H9 (cell line): ENCODE measurements at regions not wholly inside any gene's neighbourhood (a gene's known extent, or its start where the extent isn't known, plus 50 kb on each side); places are given as distances from the start of the nearest gene placed in this dataset.

Source experiments
- DNase-seq: peaks from one replicate; pipeline ENCODE4 v3.0.0-alpha.2; 2017
- H2AFZ ChIP-seq: one replicate; pipeline ENCODE4 v1.6.1; 2013; ENCODE audit warnings: mild to moderate bottlenecking, low read length, control low read depth, moderate library complexity
- H2AK5ac ChIP-seq: 2 replicates; pipeline ENCODE4 v1.6.1; 2013; ENCODE audit warnings: low read length, control low read depth, mixed read lengths; ENCODE audit not compliant: insufficient read length
- H2BK120ac ChIP-seq: one replicate; pipeline ENCODE4 v1.6.1; 2013; ENCODE audit warnings: low read depth, mild to moderate bottlenecking, low read length, control low read depth, inconsistent platforms; ENCODE audit not compliant: poor library complexity, severe bottlenecking
- H2BK12ac ChIP-seq: 2 replicates; pipeline ENCODE4 v1.6.1; 2013; ENCODE audit warnings: low read length, control low read depth, mixed read lengths, low read depth; ENCODE audit not compliant: insufficient read length
- H2BK15ac ChIP-seq: 2 replicates; pipeline ENCODE4 v1.6.1; 2013; ENCODE audit warnings: low read depth, low read length, control low read depth
- H2BK20ac ChIP-seq: one replicate; pipeline ENCODE4 v1.6.1; 2013; ENCODE audit warnings: low read depth, mild to moderate bottlenecking, low read length, control low read depth, inconsistent platforms; ENCODE audit not compliant: poor library complexity, severe bottlenecking
- H2BK5ac ChIP-seq: 2 replicates; pipeline ENCODE4 v1.6.1; 2013; ENCODE audit warnings: low read length, control low read depth, mixed read lengths; ENCODE audit not compliant: insufficient read length
- H3K14ac ChIP-seq: 2 replicates; pipeline ENCODE4 v1.6.1; 2013; ENCODE audit warnings: low read length, control low read depth; ENCODE audit not compliant: insufficient read depth
- H3K18ac ChIP-seq: 2 replicates; pipeline ENCODE4 v1.6.1; 2013; ENCODE audit warnings: low read depth, mild to moderate bottlenecking, mixed read lengths, low read length, control low read depth; ENCODE audit not compliant: insufficient read length
- H3K23ac ChIP-seq: 2 replicates; pipeline ENCODE4 v1.6.1; 2013; ENCODE audit warnings: low read length, control low read depth, mixed read lengths, low read depth; ENCODE audit not compliant: insufficient read length
- H3K23me2 ChIP-seq: 2 replicates; pipeline ENCODE4 v1.6.1; 2013; ENCODE audit warnings: low read depth, mild to moderate bottlenecking, mixed read lengths, low read length, control low read depth; ENCODE audit not compliant: insufficient read length, poor library complexity, severe bottlenecking
- H3K27ac ChIP-seq: 2 replicates; pipeline ENCODE4 v1.5.1; 2013; ENCODE audit warnings: low read length, control low read depth, mixed read lengths, low read depth; ENCODE audit not compliant: insufficient read length
- H3K27me3 ChIP-seq: 2 replicates; pipeline ENCODE4 v1.6.1; 2013; ENCODE audit warnings: low read length, control low read depth, inconsistent platforms; ENCODE audit not compliant: insufficient read depth
- H3K4ac ChIP-seq: 2 replicates; pipeline ENCODE4 v1.6.1; 2013; ENCODE audit warnings: low read depth, mild to moderate bottlenecking, control low read depth, inconsistent platforms, low read length, moderate library complexity
- H3K4me1 ChIP-seq: 2 replicates; pipeline ENCODE4 v1.6.1; 2013; ENCODE audit warnings: low read length, control low read depth, inconsistent platforms; ENCODE audit not compliant: insufficient read depth
- H3K4me2 ChIP-seq: 2 replicates; pipeline ENCODE4 v1.6.1; 2013; ENCODE audit warnings: low read length, control low read depth, mixed read lengths; ENCODE audit not compliant: insufficient read length, insufficient read depth
- H3K56ac ChIP-seq: 2 replicates; pipeline ENCODE4 v1.6.1; 2013; ENCODE audit warnings: low read depth, mild to moderate bottlenecking, mixed read lengths, low read length, control low read depth; ENCODE audit not compliant: insufficient read length
- H3K79me1 ChIP-seq: 2 replicates; pipeline ENCODE4 v1.6.1; 2013; ENCODE audit warnings: low read depth, mild to moderate bottlenecking, moderate library complexity, low read length, control low read depth, inconsistent platforms; ENCODE audit not compliant: insufficient read depth, poor library complexity, severe bottlenecking
- H3K79me2 ChIP-seq: 2 replicates; pipeline ENCODE4 v1.6.1; 2013; ENCODE audit warnings: low read length, control low read depth, inconsistent platforms; ENCODE audit not compliant: insufficient read depth
- H3K9ac ChIP-seq: 2 replicates; pipeline ENCODE4 v1.6.1; 2013; ENCODE audit warnings: low read length, control low read depth, mixed read lengths; ENCODE audit not compliant: insufficient read length; ENCODE audit errors: extremely low read depth
- H3K9me3 ChIP-seq: one replicate; pipeline ENCODE4 v1.6.1; 2013; ENCODE audit warnings: low read depth, low read length, inconsistent platforms; ENCODE audit not compliant: control insufficient read depth
- H3T11ph ChIP-seq: one replicate; pipeline ENCODE4 v1.6.1; 2013; ENCODE audit warnings: mild to moderate bottlenecking, low read length, control low read depth, inconsistent platforms
- H4K20me1 ChIP-seq: one replicate; pipeline ENCODE4 v1.6.1; 2013; ENCODE audit not compliant: control insufficient read depth, insufficient read length, insufficient read depth
- H4K5ac ChIP-seq: 2 replicates; pipeline ENCODE4 v1.6.1; 2013; ENCODE audit warnings: low read depth, mild to moderate bottlenecking, mixed read lengths, low read length, control low read depth; ENCODE audit not compliant: insufficient read length
- H4K8ac ChIP-seq: replicated peaks from 2 replicates; pipeline ENCODE4 v1.6.1; 2013; ENCODE audit warnings: low read length, control low read depth, mixed read lengths, low read depth; ENCODE audit not compliant: insufficient read length
- H4K91ac ChIP-seq: 2 replicates; pipeline ENCODE4 v1.6.1; 2013; ENCODE audit warnings: low read depth, mild to moderate bottlenecking, moderate library complexity, mixed read lengths, low read length, control low read depth; ENCODE audit not compliant: insufficient read length
- H3K27ac Mint-ChIP-seq, 3 experiments: 2 replicates in 2 of 3; 3 replicates in 1 of 3; pipeline ENCODE4 v1.8.0; 2020 to 2021; ENCODE audit warnings: mixed read lengths in 3 of 3, mild to moderate bottlenecking in 1 of 3, moderate library complexity in 1 of 3
- H3K27me3 Mint-ChIP-seq: 2 replicates; pipeline ENCODE4 v1.8.0; 2021; ENCODE audit warnings: low read depth, mild to moderate bottlenecking, moderate library complexity, mixed read lengths
- H3K36me3 Mint-ChIP-seq, 3 experiments: 2 replicates in 2 of 3; 3 replicates in 1 of 3; pipeline ENCODE4 v1.8.0; 2020 to 2021; ENCODE audit warnings: low read depth in 3 of 3, mixed read lengths in 3 of 3; ENCODE audit not compliant: insufficient read depth in 1 of 3
- H3K4me1 Mint-ChIP-seq, 2 experiments: 2 replicates each; pipeline ENCODE4 v1.8.0; 2020; ENCODE audit warnings: mixed read lengths in 2 of 2
- H3K4me3 Mint-ChIP-seq, 2 experiments: 2 replicates in 1 of 2; 3 replicates in 1 of 2; pipeline ENCODE4 v1.8.0; 2020 to 2021; ENCODE audit warnings: mild to moderate bottlenecking in 2 of 2, mixed read lengths in 2 of 2, moderate library complexity in 1 of 2
- H3K9me3 Mint-ChIP-seq, 2 experiments: 2 replicates in 1 of 2; 3 replicates in 1 of 2; pipeline ENCODE4 v1.8.0; 2020; ENCODE audit warnings: mild to moderate bottlenecking in 2 of 2, mixed read lengths in 2 of 2, moderate library complexity in 1 of 2
- WGBS: extraction: QIAGEN DNeasy Blood & Tissue Kit; methylation state at CpG from one replicate; pipeline ENCODE4 v1.1.7; 2013; ENCODE audit warnings: missing lambda C conversion rate, low lambda C conversion rate, mixed read lengths; ENCODE audit not compliant: insufficient read length; ENCODE audit errors: extremely low coverage; 5-methylcytosine and 5-hydroxymethylcytosine counted together
- TF ChIP-seq, protein P1 (sequence below): fragments of 200-600 bp; sonication (generic); conservative IDR thresholded peaks from 3 replicates; pipeline ENCODE4 v1.8.0; 2021; ENCODE audit warnings: antibody characterized with exemption, mild to moderate bottlenecking

DNA sequence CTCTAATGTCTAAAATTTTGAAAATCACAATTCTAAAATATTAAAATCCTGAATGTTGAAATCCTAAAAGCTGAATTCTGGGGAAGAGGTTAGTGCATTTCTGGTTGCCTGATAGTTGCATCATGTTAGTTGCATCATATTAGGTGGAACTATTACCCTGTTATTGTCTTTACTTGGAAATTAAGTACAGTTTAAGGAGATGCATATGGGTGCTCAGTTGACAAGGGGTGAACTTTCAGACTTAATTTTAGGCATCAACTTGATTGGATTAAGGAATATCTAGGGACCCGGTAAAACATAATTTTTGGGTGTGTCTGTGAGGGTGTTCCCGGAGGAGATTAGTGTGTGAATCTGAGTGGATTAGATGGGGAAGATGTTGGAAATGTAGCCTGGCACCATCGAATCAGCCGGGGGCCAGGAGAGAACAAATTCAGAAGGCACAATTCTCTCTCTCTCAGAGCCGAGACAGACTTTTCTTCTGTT lies 409.8 kb downstream of the PLCL1 start:
- Histone ChIP-seq H3K4ac (no peak overlapping the region), H3K4me2 (no peak overlapping the region), H2BK5ac (no peak overlapping the region), H4K91ac (no peak overlapping the region), H2BK12ac (no peak overlapping the region), H3K23me2 (no peaks in the 10 kb centered on the region), H3K79me1 (no peaks in the 10 kb centered on the region), H3K4me1 (no peaks in the 10 kb centered on the region), H3K27me3 (no peaks in the 10 kb centered on the region), H2BK15ac (no peak overlapping the region), H3K9ac (no peak overlapping the region), H3K18ac (no peak overlapping the region), H3K14ac (no peak overlapping the region), H4K20me1 (no peaks in the 10 kb centered on the region), H3K9me3 (no peaks in the 10 kb centered on the region), H3K23ac (no peak overlapping the region), H3K56ac (no peak overlapping the region), H2BK120ac (no peak overlapping the region), H4K5ac (no peak overlapping the region), H2AFZ (no peak overlapping the region), H3K27ac (no peak overlapping the region), H4K8ac (no peak overlapping the region), H2AK5ac (no peak overlapping the region), H2BK20ac (no peak overlapping the region), H3K79me2 (no peaks in the 10 kb centered on the region), H3T11ph (no peak overlapping the region)
- Mint-ChIP-seq H3K4me3 (no peak overlapping the region), H3K36me3 (no peaks in the 10 kb centered on the region), H3K9me3 (no peaks in the 10 kb centered on the region), H3K4me1 (peaks cover 0 to 1% of the 10 kb centered on the region in 2 experiments; a peak in 2 of 4 replicates), H3K27ac (peak overlapping the region in 1 of 3 experiments; percentile 12; a peak in 3 of 7 replicates), H3K27me3 (no peaks in the 10 kb centered on the region)
- TF ChIP-seq, protein P1, sequence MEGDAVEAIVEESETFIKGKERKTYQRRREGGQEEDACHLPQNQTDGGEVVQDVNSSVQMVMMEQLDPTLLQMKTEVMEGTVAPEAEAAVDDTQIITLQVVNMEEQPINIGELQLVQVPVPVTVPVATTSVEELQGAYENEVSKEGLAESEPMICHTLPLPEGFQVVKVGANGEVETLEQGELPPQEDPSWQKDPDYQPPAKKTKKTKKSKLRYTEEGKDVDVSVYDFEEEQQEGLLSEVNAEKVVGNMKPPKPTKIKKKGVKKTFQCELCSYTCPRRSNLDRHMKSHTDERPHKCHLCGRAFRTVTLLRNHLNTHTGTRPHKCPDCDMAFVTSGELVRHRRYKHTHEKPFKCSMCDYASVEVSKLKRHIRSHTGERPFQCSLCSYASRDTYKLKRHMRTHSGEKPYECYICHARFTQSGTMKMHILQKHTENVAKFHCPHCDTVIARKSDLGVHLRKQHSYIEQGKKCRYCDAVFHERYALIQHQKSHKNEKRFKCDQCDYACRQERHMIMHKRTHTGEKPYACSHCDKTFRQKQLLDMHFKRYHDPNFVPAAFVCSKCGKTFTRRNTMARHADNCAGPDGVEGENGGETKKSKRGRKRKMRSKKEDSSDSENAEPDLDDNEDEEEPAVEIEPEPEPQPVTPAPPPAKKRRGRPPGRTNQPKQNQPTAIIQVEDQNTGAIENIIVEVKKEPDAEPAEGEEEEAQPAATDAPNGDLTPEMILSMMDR = no peak
- DNase-seq = no peak
- WGBS = no CpG with 5 or more reads among the region's 5 CpGs
